Ishikawa (cell line): ENCODE measurements at regions not wholly inside any gene's neighbourhood (a gene's known extent, or its start where the extent isn't known, plus 50 kb on each side); places are given as distances from the start of the nearest gene placed in this dataset.

ENCODE experiments used
- CEBPB ChIP-seq: IDR thresholded peaks from 2 replicates; pipeline ENCODE4 v1.6.1; 2012
- CREB1 ChIP-seq: IDR thresholded peaks from 2 replicates; pipeline ENCODE4 v1.6.1; 2012; ENCODE audit warnings: low read depth
- EP300 ChIP-seq: IDR thresholded peaks from 2 replicates; pipeline ENCODE4 v1.6.1; 2012; ENCODE audit warnings: borderline replicate concordance
- FOXM1 ChIP-seq: IDR thresholded peaks from 2 replicates; pipeline ENCODE4 v1.6.1; 2012; ENCODE audit warnings: low read depth, borderline replicate concordance
- NFIC ChIP-seq: IDR thresholded peaks from 2 replicates; pipeline ENCODE4 v1.6.1; 2012
- RAD21 ChIP-seq: IDR thresholded peaks from 2 replicates; pipeline ENCODE4 v1.6.1; 2012; ENCODE audit warnings: low read depth
- TAF1 ChIP-seq: IDR thresholded peaks from 2 replicates; pipeline ENCODE4 v1.6.1; 2012; ENCODE audit warnings: low read depth, mild to moderate bottlenecking
- TCF12 ChIP-seq: IDR thresholded peaks from 2 replicates; pipeline ENCODE4 v1.6.1; 2012; ENCODE audit warnings: low read depth
- USF1 ChIP-seq: IDR thresholded peaks from 2 replicates; pipeline ENCODE4 v1.6.1; 2012
- YY1 ChIP-seq: IDR thresholded peaks from 2 replicates; pipeline ENCODE4 v1.6.1; 2012; ENCODE audit warnings: low read depth
- TF ChIP-seq, protein P1 (sequence below): IDR thresholded peaks from 2 replicates; pipeline ENCODE4 v1.6.1; 2012; ENCODE audit warnings: low read depth, mild to moderate bottlenecking
- TF ChIP-seq, protein P2 (sequence below): IDR thresholded peaks from 2 replicates; pipeline ENCODE4 v1.6.1; 2012

DNA sequence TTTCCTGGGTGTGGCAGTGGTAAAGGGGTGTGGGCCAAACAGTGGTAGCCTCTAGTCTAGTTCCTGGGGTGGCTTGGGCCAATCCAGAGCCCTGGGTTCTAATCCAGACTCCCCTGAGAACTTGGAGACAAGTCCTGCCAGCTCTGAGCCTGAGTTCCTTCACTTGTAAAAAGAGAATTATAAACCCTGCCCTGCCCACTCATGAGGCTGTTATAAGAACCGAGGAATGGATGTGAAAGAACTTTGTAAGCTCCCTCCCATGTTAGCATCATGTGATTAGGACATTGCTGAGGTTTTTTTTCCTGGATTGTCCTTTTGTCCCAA, 131.0 kb downstream of the RRAGC start:
- TF ChIP-seq YY1 (no peak), FOXM1 (no peak), NFIC (no peak), TAF1 (no peak), TCF12 (no peak), USF1 (no peak), CREB1 (no peak), RAD21 (no peak), EP300 (no peak), CEBPB (no peak)
- TF ChIP-seq, protein P1, sequence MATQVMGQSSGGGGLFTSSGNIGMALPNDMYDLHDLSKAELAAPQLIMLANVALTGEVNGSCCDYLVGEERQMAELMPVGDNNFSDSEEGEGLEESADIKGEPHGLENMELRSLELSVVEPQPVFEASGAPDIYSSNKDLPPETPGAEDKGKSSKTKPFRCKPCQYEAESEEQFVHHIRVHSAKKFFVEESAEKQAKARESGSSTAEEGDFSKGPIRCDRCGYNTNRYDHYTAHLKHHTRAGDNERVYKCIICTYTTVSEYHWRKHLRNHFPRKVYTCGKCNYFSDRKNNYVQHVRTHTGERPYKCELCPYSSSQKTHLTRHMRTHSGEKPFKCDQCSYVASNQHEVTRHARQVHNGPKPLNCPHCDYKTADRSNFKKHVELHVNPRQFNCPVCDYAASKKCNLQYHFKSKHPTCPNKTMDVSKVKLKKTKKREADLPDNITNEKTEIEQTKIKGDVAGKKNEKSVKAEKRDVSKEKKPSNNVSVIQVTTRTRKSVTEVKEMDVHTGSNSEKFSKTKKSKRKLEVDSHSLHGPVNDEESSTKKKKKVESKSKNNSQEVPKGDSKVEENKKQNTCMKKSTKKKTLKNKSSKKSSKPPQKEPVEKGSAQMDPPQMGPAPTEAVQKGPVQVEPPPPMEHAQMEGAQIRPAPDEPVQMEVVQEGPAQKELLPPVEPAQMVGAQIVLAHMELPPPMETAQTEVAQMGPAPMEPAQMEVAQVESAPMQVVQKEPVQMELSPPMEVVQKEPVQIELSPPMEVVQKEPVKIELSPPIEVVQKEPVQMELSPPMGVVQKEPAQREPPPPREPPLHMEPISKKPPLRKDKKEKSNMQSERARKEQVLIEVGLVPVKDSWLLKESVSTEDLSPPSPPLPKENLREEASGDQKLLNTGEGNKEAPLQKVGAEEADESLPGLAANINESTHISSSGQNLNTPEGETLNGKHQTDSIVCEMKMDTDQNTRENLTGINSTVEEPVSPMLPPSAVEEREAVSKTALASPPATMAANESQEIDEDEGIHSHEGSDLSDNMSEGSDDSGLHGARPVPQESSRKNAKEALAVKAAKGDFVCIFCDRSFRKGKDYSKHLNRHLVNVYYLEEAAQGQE, result no peak
- TF ChIP-seq, protein P2, sequence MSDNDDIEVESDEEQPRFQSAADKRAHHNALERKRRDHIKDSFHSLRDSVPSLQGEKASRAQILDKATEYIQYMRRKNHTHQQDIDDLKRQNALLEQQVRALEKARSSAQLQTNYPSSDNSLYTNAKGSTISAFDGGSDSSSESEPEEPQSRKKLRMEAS, result no peak
